HEK293 (cell line): ENCODE measurements at regions not wholly inside any gene's neighbourhood (a gene's known extent, or its start where the extent isn't known, plus 50 kb on each side); places are given as distances from the start of the nearest gene placed in this dataset.

Experiments
- CTCF ChIA-PET: fragments of 350-600 bp; formaldehyde crosslinking; extraction: SDS; loops from one replicate; lab custom pipeline; 2021; ENCODE audit warnings: antibody characterized with exemption; lab: Yijun Ruan, JAX
- POLR2A ChIA-PET: fragments of 300-600 bp; formaldehyde crosslinking; extraction: SDS; loops from one replicate; lab custom pipeline; 2020; ENCODE audit warnings: antibody characterized with exemption, inconsistent platforms; lab: Yijun Ruan, JAX
- H3K27ac ChIP-seq: fragments of 200-500 bp; sonication (Bioruptor generic); 2 replicates; pipeline ENCODE4 v1.5.1; 2014; ENCODE audit warnings: low read depth, low read length, control low read depth, inconsistent platforms; ENCODE audit errors: extremely low read depth
- H3K36me3 ChIP-seq, 2 experiments: fragments of 200-500 bp in 1 of 2; sonication (Bioruptor generic) in 1 of 2; 1 replicate in 1 of 2; 2 replicates in 1 of 2; pipeline ENCODE4 v1.5.1; 2014 to 2017; ENCODE audit warnings: inconsistent platforms in 2 of 2, low read length in 2 of 2; ENCODE audit not compliant: control insufficient read depth in 2 of 2, insufficient read depth in 1 of 2
- H3K4me1 ChIP-seq: fragments of 200-500 bp; sonication (Bioruptor generic); 2 replicates; pipeline ENCODE4 v1.5.1; 2014; ENCODE audit warnings: mild to moderate bottlenecking, low read length, inconsistent platforms; ENCODE audit not compliant: control insufficient read depth, insufficient read depth
- H3K4me3 ChIP-seq: 2 replicates; pipeline ENCODE4 v1.5.1; 2011; ENCODE audit warnings: low read depth, mild to moderate bottlenecking, control low read depth, low read length, moderate library complexity
- H3K9me3 ChIP-seq: fragments of 200-500 bp; sonication (Bioruptor generic); 2 replicates; pipeline ENCODE4 v1.5.1; 2014; ENCODE audit warnings: low read depth, low read length, inconsistent platforms; ENCODE audit not compliant: control insufficient read depth, insufficient read depth
- BCL11A ChIP-seq: fragments of 450-650 bp; formaldehyde crosslinking; IDR thresholded peaks from 2 replicates; pipeline ENCODE4 v1.5.1; 2016; ENCODE audit warnings: low read depth, missing biosample characterization, missing genetic modification characterization
- HIC1 ChIP-seq: fragments of 450-650 bp; formaldehyde crosslinking; IDR thresholded peaks from 2 replicates; pipeline ENCODE4 v1.5.1; 2016; ENCODE audit warnings: missing biosample characterization, missing genetic modification characterization
- HOXA7 ChIP-seq: sonication (generic); formaldehyde crosslinking; IDR thresholded peaks from 2 replicates; pipeline ENCODE4 v1.8.1; 2022; ENCODE audit warnings: missing genetic modification reagents, borderline replicate concordance
- KLF16 ChIP-seq: fragments of 450-650 bp; formaldehyde crosslinking; IDR thresholded peaks from 2 replicates; pipeline ENCODE4 v1.5.1; 2017; ENCODE audit warnings: missing biosample characterization, missing genetic modification characterization
- KLF7 ChIP-seq: fragments of 450-650 bp; formaldehyde crosslinking; IDR thresholded peaks from 2 replicates; pipeline ENCODE4 v1.5.1; 2016; ENCODE audit warnings: missing biosample characterization, missing genetic modification characterization, borderline replicate concordance
- PBX3 ChIP-seq: sonication (generic); formaldehyde crosslinking; IDR thresholded peaks from 2 replicates; pipeline ENCODE4 v1.8.1; 2022; ENCODE audit warnings: mild to moderate bottlenecking, moderate library complexity, missing genetic modification reagents
- SALL2 ChIP-seq: fragments of 450-650 bp; formaldehyde crosslinking; IDR thresholded peaks from 2 replicates; pipeline ENCODE4 v1.5.0; 2017; ENCODE audit warnings: missing biosample characterization, mild to moderate bottlenecking, missing genetic modification characterization, borderline replicate concordance
- SP3 ChIP-seq: fragments of 450-650 bp; formaldehyde crosslinking; IDR thresholded peaks from 2 replicates; pipeline ENCODE4 v1.5.1; 2016; ENCODE audit warnings: missing biosample characterization, missing genetic modification characterization
- ZBTB8A ChIP-seq: fragments of 450-650 bp; formaldehyde crosslinking; IDR thresholded peaks from 2 replicates; pipeline ENCODE4 v1.5.1; 2016; ENCODE audit warnings: missing biosample characterization, missing genetic modification characterization
- ZFP3 ChIP-seq: fragments of 450-650 bp; formaldehyde crosslinking; IDR thresholded peaks from 2 replicates; pipeline ENCODE4 v1.5.1; 2016; ENCODE audit warnings: low read depth, missing biosample characterization, missing genetic modification characterization
- ZNF16 ChIP-seq: fragments of 450-650 bp; formaldehyde crosslinking; IDR thresholded peaks from 2 replicates; pipeline ENCODE4 v1.5.1; 2016; ENCODE audit warnings: low read depth, missing biosample characterization, missing genetic modification characterization
- ZNF184 ChIP-seq: fragments of 450-650 bp; IDR thresholded peaks from 2 replicates; pipeline ENCODE4 v1.5.1; 2018; ENCODE audit warnings: missing biosample characterization, mild to moderate bottlenecking, missing genetic modification characterization
- ZNF2 ChIP-seq: fragments of 450-650 bp; formaldehyde crosslinking; IDR thresholded peaks from 2 replicates; pipeline ENCODE4 v1.5.1; 2016; ENCODE audit warnings: missing biosample characterization, missing genetic modification characterization
- ZNF248 ChIP-seq: fragments of 450-650 bp; formaldehyde crosslinking; IDR thresholded peaks from 2 replicates; pipeline ENCODE4 v1.5.1; 2017; ENCODE audit warnings: missing biosample characterization, missing genetic modification characterization
- ZNF354C ChIP-seq: fragments of 450-650 bp; formaldehyde crosslinking; IDR thresholded peaks from 2 replicates; pipeline ENCODE4 v1.5.1; 2016; ENCODE audit warnings: missing biosample characterization, missing genetic modification characterization, low read depth, borderline replicate concordance
- ZNF37A ChIP-seq: fragments of 450-650 bp; IDR thresholded peaks from 2 replicates; pipeline ENCODE4 v1.5.1; 2018; ENCODE audit warnings: missing biosample characterization, missing genetic modification characterization
- ZNF391 ChIP-seq: fragments of 450-650 bp; formaldehyde crosslinking; IDR thresholded peaks from 2 replicates; pipeline ENCODE4 v1.5.1; 2016; ENCODE audit warnings: low read depth, missing biosample characterization, missing genetic modification characterization, borderline replicate concordance
- ZNF521 ChIP-seq: fragments of 450-650 bp; formaldehyde crosslinking; IDR thresholded peaks from 2 replicates; pipeline ENCODE4 v1.5.1; 2017; ENCODE audit warnings: missing biosample characterization, mild to moderate bottlenecking, missing genetic modification characterization
- ZNF529 ChIP-seq: fragments of 450-650 bp; formaldehyde crosslinking; IDR thresholded peaks from 2 replicates; pipeline ENCODE4 v1.5.1; 2017; ENCODE audit warnings: missing genetic modification characterization, missing biosample characterization; ENCODE audit not compliant: insufficient replicate concordance
- ZNF561 ChIP-seq: fragments of 450-650 bp; IDR thresholded peaks from 2 replicates; pipeline ENCODE4 v1.5.1; 2018; ENCODE audit warnings: missing biosample characterization, missing genetic modification characterization, borderline replicate concordance
- ZNF571 ChIP-seq: fragments of 450-650 bp; formaldehyde crosslinking; IDR thresholded peaks from 2 replicates; pipeline ENCODE4 v1.5.0; 2017; ENCODE audit warnings: missing biosample characterization, missing genetic modification characterization
- ZNF585B ChIP-seq: fragments of 450-650 bp; formaldehyde crosslinking; IDR thresholded peaks from 2 replicates; pipeline ENCODE4 v1.5.1; 2016; ENCODE audit warnings: missing biosample characterization, missing genetic modification characterization
- ZNF670 ChIP-seq: fragments of 450-650 bp; formaldehyde crosslinking; IDR thresholded peaks from 2 replicates; pipeline ENCODE4 v1.5.1; 2016; ENCODE audit warnings: missing biosample characterization, missing genetic modification characterization, low read depth
- ZNF677 ChIP-seq: fragments of 450-650 bp; IDR thresholded peaks from 2 replicates; pipeline ENCODE4 v1.5.0; 2018; ENCODE audit warnings: missing biosample characterization, mild to moderate bottlenecking, missing genetic modification characterization, moderate library complexity
- ZNF776 ChIP-seq: fragments of 450-650 bp; formaldehyde crosslinking; IDR thresholded peaks from 2 replicates; pipeline ENCODE4 v1.5.0; 2017; ENCODE audit warnings: missing biosample characterization, missing genetic modification characterization, borderline replicate concordance
- ZNF830 ChIP-seq: fragments of 450-650 bp; IDR thresholded peaks from 2 replicates; pipeline ENCODE4 v1.5.0; 2018; ENCODE audit warnings: missing biosample characterization, missing genetic modification characterization, low read depth, mild to moderate bottlenecking, moderate library complexity

- no peak overlapping the region for H3K27ac ChIP-seq
- no peak overlapping the region for H3K4me3 ChIP-seq
- CTCF ChIA-PET: no interaction called here
- TF ChIP-seq ZNF561 (tag by site-specific recombination) (no peak), BCL11A (tag by site-specific recombination) (no peak), SALL2 (no peak), ZNF830 (tag by site-specific recombination) (no peak), ZFP3 (tag by site-specific recombination) (no peak), HIC1 (tag by site-specific recombination) (no peak), PBX3 (CRISPR knock-in tag) (no peak)
- TF ChIP-seq, all 188 proteins: peak for 0
- Histone ChIP-seq H3K9me3 (no peaks in the 10 kb centered on the region), H3K4me1 (no peaks in the 10 kb centered on the region), H3K36me3 (no peaks in the 10 kb centered on the region)
- POLR2A ChIA-PET: no interaction called here
Measured at GRCh38 chr5:144710637-144711036, 540.0 kb downstream of the KCTD16 start.

- no peak for TF ChIP-seq ZNF585B (tag by site-specific recombination)
- TF ChIP-seq ZNF248 (tag by site-specific recombination): no peak
- TF ChIP-seq KLF16 (tag by site-specific recombination): no peak
- TF ChIP-seq ZNF184 (tag by site-specific recombination): no peak
- TF ChIP-seq ZNF670 (tag by site-specific recombination): no peak
- no peak for TF ChIP-seq ZNF677 (tag by site-specific recombination)
- TF ChIP-seq ZNF830 (tag by site-specific recombination): no peak
- TF ChIP-seq ZNF2 (tag by site-specific recombination): no peak
- TF ChIP-seq ZNF571 (tag by site-specific recombination): no peak
- no peak for TF ChIP-seq ZNF16 (tag by site-specific recombination)
- TF ChIP-seq ZNF37A (tag by site-specific recombination): no peak
- TF ChIP-seq HOXA7 (CRISPR knock-in tag): no peak
- TF ChIP-seq ZBTB8A: no peak
- no peak for TF ChIP-seq ZNF391
- TF ChIP-seq ZNF529 (tag by site-specific recombination): no peak
- no peak for TF ChIP-seq SP3
- no peak for TF ChIP-seq ZNF354C (tag by site-specific recombination)
- TF ChIP-seq ZNF776 (tag by site-specific recombination): no peak
- no peak for TF ChIP-seq KLF7
- no peak for TF ChIP-seq ZNF521 (tag by site-specific recombination)
- TF ChIP-seq, all 188 proteins: peak for 0
- H3K4me3 ChIP-seq: no peak overlapping the region
- no peak overlapping the region for H3K27ac ChIP-seq
- no peaks in the 10 kb centered on the region for H3K36me3 ChIP-seq
- POLR2A ChIA-PET: no interaction called here
- CTCF ChIA-PET: no interaction called here
- no peaks in the 10 kb centered on the region for H3K9me3 ChIP-seq
- no peaks in the 10 kb centered on the region for H3K4me1 ChIP-seq
Measured at GRCh38 chr5:144703776-144704175, 533.1 kb downstream of the KCTD16 start.
